IMR-90 (cell line): ENCODE measurements at regions not wholly inside any gene's neighbourhood (a gene's known extent, or its start where the extent isn't known, plus 50 kb on each side); places are given as distances from the start of the nearest gene placed in this dataset.

Experiments
- ATAC-seq: fragments of 200-7000 bp; cut with Tn5 transposase; 2 replicates; pipeline ENCODE4 v1.9.1; 2020; ENCODE audit warnings: low read depth, mild to moderate bottlenecking, moderate library complexity
- BruUV-seq: library from RNA; stranded (reverse); fragments of 400-500 nt; replicated peaks from 2 replicates; lab custom pipeline; 2021; lab: Mats Ljungman, UMichigan
- CTCF ChIA-PET: fragments of 300-600 bp; formaldehyde crosslinking; extraction: SDS; loops from one replicate; lab custom pipeline; 2021; ENCODE audit warnings: antibody characterized with exemption; lab: Yijun Ruan, JAX
- POLR2A ChIA-PET: fragments of 300-600 bp; sonication (Branson Sonifier 250); formaldehyde crosslinking; loops from one replicate; lab custom pipeline; 2022; ENCODE audit warnings: antibody characterized with exemption; ENCODE audit not compliant: unreplicated experiment; lab: Charles Lee
- DNase-seq: peaks from one replicate; pipeline ENCODE4 v3.0.0; 2013
- H2AFZ ChIP-seq: replicated peaks from 2 replicates; pipeline ENCODE3; 2013; ENCODE audit warnings: low read length, mild to moderate bottlenecking; ENCODE audit not compliant: poor library complexity
- H2AK5ac ChIP-seq: 2 replicates; pipeline ENCODE4 v1.6.1; 2013; ENCODE audit warnings: low read depth, low read length, inconsistent platforms
- H2AK9ac ChIP-seq: replicated peaks from 2 replicates; pipeline ENCODE3; 2013; ENCODE audit warnings: mild to moderate bottlenecking, low read depth, low read length, moderate library complexity; ENCODE audit not compliant: poor library complexity
- H2BK120ac ChIP-seq: 2 replicates; pipeline ENCODE4 v1.6.1; 2013; ENCODE audit warnings: low read depth, low read length, inconsistent platforms
- H2BK15ac ChIP-seq: 3 replicates; pipeline ENCODE4 v1.6.1; 2013; ENCODE audit warnings: low read depth, low read length, inconsistent platforms
- H2BK20ac ChIP-seq: 2 replicates; pipeline ENCODE4 v1.6.1; 2013; ENCODE audit warnings: low read depth, mild to moderate bottlenecking, inconsistent platforms, low read length, moderate library complexity
- H2BK5ac ChIP-seq: 2 replicates; pipeline ENCODE4 v1.6.1; 2013; ENCODE audit warnings: mild to moderate bottlenecking, low read depth, low read length, inconsistent platforms; ENCODE audit not compliant: poor library complexity, severe bottlenecking
- H3K14ac ChIP-seq: replicated peaks from 2 replicates; pipeline ENCODE4 v1.6.1; 2013; ENCODE audit warnings: low read depth, low read length, inconsistent platforms
- H3K18ac ChIP-seq: 2 replicates; pipeline ENCODE4 v1.6.1; 2013; ENCODE audit warnings: low read depth, low read length, control low read depth
- H3K23ac ChIP-seq: 2 replicates; pipeline ENCODE4 v1.6.1; 2013; ENCODE audit warnings: low read depth, low read length, inconsistent platforms
- H3K27ac ChIP-seq: 2 replicates; pipeline ENCODE4 v1.5.1; 2013; ENCODE audit warnings: mild to moderate bottlenecking, control low read depth, low read length; ENCODE audit not compliant: insufficient read depth
- H3K27me3 ChIP-seq: 2 replicates; pipeline ENCODE4 v1.6.1; 2013; ENCODE audit warnings: low read length; ENCODE audit not compliant: control insufficient read depth, insufficient read depth
- H3K36me3 ChIP-seq: 2 replicates; pipeline ENCODE4 v1.6.1; 2013; ENCODE audit warnings: low read length, mixed read lengths; ENCODE audit not compliant: control insufficient read depth, insufficient read depth
- H3K4ac ChIP-seq: 2 replicates; pipeline ENCODE4 v1.6.1; 2013; ENCODE audit warnings: low read depth, low read length, inconsistent platforms
- H3K4me1 ChIP-seq: 2 replicates; pipeline ENCODE4 v1.6.1; 2013; ENCODE audit warnings: low read length, mixed read lengths; ENCODE audit not compliant: control insufficient read depth, insufficient read depth
- H3K4me2 ChIP-seq: 2 replicates; pipeline ENCODE4 v1.6.1; 2013; ENCODE audit warnings: low read depth, mild to moderate bottlenecking, control low read depth, low read length, moderate library complexity
- H3K4me3 ChIP-seq: 2 replicates; pipeline ENCODE4 v1.5.1; 2013; ENCODE audit warnings: low read depth, mild to moderate bottlenecking, control low read depth, low read length, moderate library complexity; ENCODE audit not compliant: insufficient read depth
- H3K56ac ChIP-seq: 2 replicates; pipeline ENCODE4 v1.6.1; 2013; ENCODE audit warnings: low read length, inconsistent platforms; ENCODE audit not compliant: insufficient read depth; ENCODE audit errors: extremely low read depth
- H3K79me1 ChIP-seq, 2 experiments: 2 replicates each; pipeline ENCODE4 v1.6.1; 2013; ENCODE audit warnings: low read length in 2 of 2, inconsistent platforms in 1 of 2, low read depth in 1 of 2
- H3K9ac ChIP-seq: 2 replicates; pipeline ENCODE4 v1.6.1; 2013; ENCODE audit warnings: low read depth, low read length, control low read depth
- H3K9me1 ChIP-seq: 2 replicates; pipeline ENCODE4 v1.6.1; 2013; ENCODE audit warnings: low read length, inconsistent platforms; ENCODE audit not compliant: insufficient read depth
- H3K9me3 ChIP-seq: 2 replicates; pipeline ENCODE4 v1.6.1; 2013; ENCODE audit warnings: low read length; ENCODE audit not compliant: control insufficient read depth, insufficient read depth
- H4K20me1 ChIP-seq: 2 replicates; pipeline ENCODE4 v1.6.1; 2013; ENCODE audit warnings: low read length, inconsistent platforms; ENCODE audit not compliant: insufficient read depth
- H4K5ac ChIP-seq: 2 replicates; pipeline ENCODE4 v1.6.1; 2013; ENCODE audit warnings: mild to moderate bottlenecking, low read depth, low read length, control low read depth
- H4K8ac ChIP-seq, 2 experiments: 2 replicates each; pipeline ENCODE4 v1.6.1; 2013; ENCODE audit warnings: low read depth in 2 of 2, low read length in 2 of 2, control low read depth in 1 of 2, inconsistent platforms in 1 of 2
- H4K91ac ChIP-seq: 2 replicates; pipeline ENCODE4 v1.6.1; 2013; ENCODE audit warnings: low read depth, low read length, inconsistent platforms; ENCODE audit not compliant: insufficient read depth
- BHLHE40 ChIP-seq: fragments of 150-350 bp; IDR thresholded peaks from 2 replicates; pipeline ENCODE4 v1.6.1; 2016; ENCODE audit warnings: mild to moderate bottlenecking, low read depth, low read length
- CEBPB ChIP-seq: IDR thresholded peaks from 2 replicates; pipeline ENCODE4 v1.6.1; 2012; ENCODE audit warnings: low read depth, low read length, improper control_type of control experiment
- CHD1 ChIP-seq: IDR thresholded peaks from 2 replicates; pipeline ENCODE4 v1.6.1; 2012; ENCODE audit warnings: low read depth, low read length, improper control_type of control experiment
- CTCF ChIP-seq: conservative IDR thresholded peaks from 2 replicates; pipeline ENCODE4 v1.5.1; 2012; ENCODE audit warnings: mild to moderate bottlenecking, low read depth, low read length, improper control_type of control experiment
- ELK1 ChIP-seq: fragments of 150-350 bp; IDR thresholded peaks from 2 replicates; pipeline ENCODE4 v1.6.1; 2016; ENCODE audit warnings: low read depth, mild to moderate bottlenecking, low read length, moderate library complexity, borderline replicate concordance
- FOS ChIP-seq: fragments of 150-350 bp; IDR thresholded peaks from 2 replicates; pipeline ENCODE4 v1.6.1; 2016; ENCODE audit warnings: low read depth, low read length
- MAFK ChIP-seq: IDR thresholded peaks from 2 replicates; pipeline ENCODE4 v1.6.1; 2012; ENCODE audit warnings: low read depth, low read length, improper control_type of control experiment
- MAZ ChIP-seq: IDR thresholded peaks from 2 replicates; pipeline ENCODE4 v1.6.1; 2012; ENCODE audit warnings: low read depth, mild to moderate bottlenecking, low read length, improper control_type of control experiment, moderate library complexity, borderline replicate concordance
- MXI1 ChIP-seq: IDR thresholded peaks from 2 replicates; pipeline ENCODE4 v1.6.1; 2012; ENCODE audit warnings: low read depth, mild to moderate bottlenecking, low read length, moderate library complexity, borderline replicate concordance
- NFE2L2 ChIP-seq: fragments of 150-350 bp; IDR thresholded peaks from 2 replicates; pipeline ENCODE4 v1.6.1; 2016; ENCODE audit warnings: low read depth, mild to moderate bottlenecking, low read length
- POLR2A ChIP-seq: IDR thresholded peaks from 2 replicates; pipeline ENCODE4 v1.6.1; 2012; ENCODE audit warnings: mild to moderate bottlenecking, low read depth, low read length
- RAD21 ChIP-seq: IDR thresholded peaks from 2 replicates; pipeline ENCODE4 v1.6.1; 2012; ENCODE audit warnings: low read length, improper control_type of control experiment
- RCOR1 ChIP-seq: IDR thresholded peaks from 2 replicates; pipeline ENCODE4 v1.6.1; 2012; ENCODE audit warnings: mild to moderate bottlenecking, low read length, improper control_type of control experiment; ENCODE audit not compliant: insufficient replicate concordance
- RFX5 ChIP-seq: IDR thresholded peaks from 2 replicates; pipeline ENCODE4 v1.8.0; 2012; ENCODE audit warnings: low read depth, mild to moderate bottlenecking, low read length, moderate library complexity
- SMC3 ChIP-seq: fragments of 150-350 bp; IDR thresholded peaks from 2 replicates; pipeline ENCODE4 v1.6.1; 2016; ENCODE audit warnings: low read depth, mild to moderate bottlenecking, antibody characterized with exemption, low read length, moderate library complexity
- USF2 ChIP-seq: fragments of 150-350 bp; IDR thresholded peaks from 2 replicates; pipeline ENCODE4 v1.6.1; 2017; ENCODE audit warnings: mild to moderate bottlenecking, antibody characterized with exemption, low read length, low read depth
- WGBS, 2 experiments: methylation state at CpG; one replicate each; pipeline versions ENCODE4 v1.1.5 to v1.1.7; 2013; ENCODE audit warnings: missing lambda C conversion rate in 2 of 2; ENCODE audit not compliant: insufficient read length in 1 of 2; ENCODE audit errors: extremely low coverage in 2 of 2; 5-methylcytosine and 5-hydroxymethylcytosine counted together
- dilution Hi-C: fragments of 300-500 bp; cut with HindIII; formaldehyde crosslinking; loops from one replicate; pipeline ENCODE4 v1.14.3; 2018; ENCODE audit warnings: low sequenced_read_pairs; ENCODE audit not compliant: unreplicated experiment
- in situ Hi-C: fragments of 300-500 bp; cut with MboI; formaldehyde crosslinking; loops from 3 replicates; pipeline ENCODE4 v1.14.3; 2019; ENCODE audit warnings: low sequenced_read_pairs, inconsistent platforms, mixed read lengths
- intact Hi-C: fragments of 100-400 bp; cut with micrococcal nuclease; formaldehyde crosslinking; loops from 2 replicates; pipeline ENCODE4 v1.10.0; 2022

- dilution Hi-C loops (no loop called here), intact Hi-C loops (no loop called here), in situ Hi-C loops (no loop called here)
- no peak overlapping the region for H2BK120ac ChIP-seq
- no peaks in the 10 kb centered on the region for H3K36me3 ChIP-seq
- no peak overlapping the region for H3K27ac ChIP-seq
- no peak overlapping the region for H2AK5ac ChIP-seq
- H3K79me1 ChIP-seq = no peaks in the 10 kb centered on the region
- H2BK5ac ChIP-seq = no peak overlapping the region
- H3K23ac ChIP-seq = no peak overlapping the region
- no peaks in the 10 kb centered on the region; the same call in 1 of the 2 replicates for H3K9me3 ChIP-seq
- ATAC-seq (no peak), DNase-seq (no peak)
- no peaks in the 10 kb centered on the region for H3K4me1 ChIP-seq
- ChIA-PET CTCF (interaction anchor here (0.6 kb wide), 1 partner anchor 254 kb away, joined by 3 read pairs; no protein-coding TSS in a partner anchor), POLR2A (no interaction called here)
- H3K4ac ChIP-seq = no peak overlapping the region
- H4K8ac ChIP-seq = no peak overlapping the region
- H2AFZ ChIP-seq = no peak overlapping the region
- no peak overlapping the region for H3K4me2 ChIP-seq
- H3K56ac ChIP-seq = no peak overlapping the region
- H3K27me3 ChIP-seq = no peaks in the 10 kb centered on the region
- H3K14ac ChIP-seq = no peak overlapping the region
- no peak overlapping the region for H3K9ac ChIP-seq
- TF ChIP-seq RCOR1 (no peak), CHD1 (no peak), MXI1 (no peak), NFE2L2 (no peak), MAFK (no peak), MAZ (no peak), ELK1 (no peak), CEBPB (no peak), SMC3 (no peak), RAD21 (no peak), FOS (no peak), USF2 (no peak), CTCF (no peak), RFX5 (no peak), BHLHE40 (no peak), POLR2A (no peak)
- no peak overlapping the region for H2BK20ac ChIP-seq
- H4K91ac ChIP-seq = no peak overlapping the region
- H3K4me3 ChIP-seq = no peak overlapping the region
- H4K20me1 ChIP-seq = no peaks in the 10 kb centered on the region
- 90% methylated on average over 2 of the region's 8 CpGs; no CpG with 5 or more reads in 1 of the 2 experiments for WGBS, 2 experiments
- no peak overlapping the region for H3K18ac ChIP-seq
- H2AK9ac ChIP-seq = no peak overlapping the region
- no peak overlapping the region for H4K5ac ChIP-seq
- BruUV-seq = no TSS peak
- no peak overlapping the region for H2BK15ac ChIP-seq
- H3K9me1 ChIP-seq = no peaks in the 10 kb centered on the region
These were observed 257.1 kb downstream of the BCL11A start for GRCh38 chr2:60296219-60296955.
